Parathyroid adenoma (tissue), 2 donors: ENCODE measurements at regions not wholly inside any gene's neighbourhood (a gene's known extent, or its start where the extent isn't known, plus 50 kb on each side); places are given as distances from the start of the nearest gene placed in this dataset.

ENCODE experiments used
- H2AFZ ChIP-seq: fragments of 300-600 bp; sonication (generic); one replicate; pipeline ENCODE4 v1.7.0; 2017; ENCODE audit warnings: antibody characterized with exemption, mild to moderate bottlenecking
- H3K27ac ChIP-seq: fragments of 300-600 bp; sonication (generic); one replicate; pipeline ENCODE4 v1.7.0; 2017
- H3K27me3 ChIP-seq: fragments of 300-600 bp; sonication (generic); one replicate; pipeline ENCODE4 v1.7.0; 2017; ENCODE audit warnings: low read length; ENCODE audit not compliant: control insufficient read depth, insufficient read depth
- H3K36me3 ChIP-seq: fragments of 300-600 bp; sonication (generic); one replicate; pipeline ENCODE4 v1.7.0; 2017; ENCODE audit warnings: low read length; ENCODE audit not compliant: control insufficient read depth, insufficient read depth
- H3K4me1 ChIP-seq: fragments of 300-600 bp; sonication (generic); one replicate; pipeline ENCODE4 v1.7.0; 2017; ENCODE audit warnings: control low read depth
- H3K4me2 ChIP-seq: fragments of 300-600 bp; sonication (generic); one replicate; pipeline ENCODE4 v1.7.0; 2017; ENCODE audit warnings: low read length
- H3K4me3 ChIP-seq: fragments of 300-600 bp; sonication (generic); one replicate; pipeline ENCODE4 v1.7.0; 2017; ENCODE audit warnings: low read depth, low read length
- H3K79me2 ChIP-seq: fragments of 300-600 bp; sonication (generic); one replicate; pipeline ENCODE4 v1.7.0; 2017; ENCODE audit warnings: control low read depth
- H3K9ac ChIP-seq: fragments of 300-600 bp; sonication (generic); one replicate; pipeline ENCODE4 v1.7.0; 2017; ENCODE audit warnings: mild to moderate bottlenecking
- H3K9me3 ChIP-seq: fragments of 300-600 bp; sonication (generic); one replicate; pipeline ENCODE4 v1.7.0; 2017; ENCODE audit warnings: low read length; ENCODE audit not compliant: control insufficient read depth
- TF ChIP-seq, protein P1 (sequence below): fragments of 300-600 bp; sonication (generic); IDR thresholded peaks from one replicate; pipeline ENCODE4 v1.7.0; 2017; ENCODE audit warnings: antibody characterized with exemption, mild to moderate bottlenecking
- donor health status: primary hyperparathyroidism.

GRCh38 chr16:6038941-6039645 lies 941.5 kb upstream of the EEF2KMT start:
- Histone ChIP-seq H3K9ac (no peak overlapping the region), H3K36me3 (no peaks in the 10 kb centered on the region), H2AFZ (no peak overlapping the region), H3K4me3 (no peak overlapping the region), H3K27ac (no peak overlapping the region), H3K9me3 (peaks cover 4% of the 10 kb centered on the region), H3K4me2 (no peak overlapping the region), H3K27me3 (no peaks in the 10 kb centered on the region), H3K4me1 (no peaks in the 10 kb centered on the region), H3K79me2 (no peaks in the 10 kb centered on the region)
- TF ChIP-seq, protein P1, sequence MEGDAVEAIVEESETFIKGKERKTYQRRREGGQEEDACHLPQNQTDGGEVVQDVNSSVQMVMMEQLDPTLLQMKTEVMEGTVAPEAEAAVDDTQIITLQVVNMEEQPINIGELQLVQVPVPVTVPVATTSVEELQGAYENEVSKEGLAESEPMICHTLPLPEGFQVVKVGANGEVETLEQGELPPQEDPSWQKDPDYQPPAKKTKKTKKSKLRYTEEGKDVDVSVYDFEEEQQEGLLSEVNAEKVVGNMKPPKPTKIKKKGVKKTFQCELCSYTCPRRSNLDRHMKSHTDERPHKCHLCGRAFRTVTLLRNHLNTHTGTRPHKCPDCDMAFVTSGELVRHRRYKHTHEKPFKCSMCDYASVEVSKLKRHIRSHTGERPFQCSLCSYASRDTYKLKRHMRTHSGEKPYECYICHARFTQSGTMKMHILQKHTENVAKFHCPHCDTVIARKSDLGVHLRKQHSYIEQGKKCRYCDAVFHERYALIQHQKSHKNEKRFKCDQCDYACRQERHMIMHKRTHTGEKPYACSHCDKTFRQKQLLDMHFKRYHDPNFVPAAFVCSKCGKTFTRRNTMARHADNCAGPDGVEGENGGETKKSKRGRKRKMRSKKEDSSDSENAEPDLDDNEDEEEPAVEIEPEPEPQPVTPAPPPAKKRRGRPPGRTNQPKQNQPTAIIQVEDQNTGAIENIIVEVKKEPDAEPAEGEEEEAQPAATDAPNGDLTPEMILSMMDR: no peak

- Histone ChIP-seq H3K27me3 (no peaks in the 10 kb centered on the region), H2AFZ (no peak overlapping the region), H3K36me3 (no peaks in the 10 kb centered on the region), H3K4me2 (no peak overlapping the region), H3K4me3 (no peak overlapping the region), H3K4me1 (no peaks in the 10 kb centered on the region), H3K9me3 (no peaks in the 10 kb centered on the region), H3K27ac (no peak overlapping the region), H3K9ac (no peak overlapping the region), H3K79me2 (no peaks in the 10 kb centered on the region)
- TF ChIP-seq, protein P1: no peak
Measured at GRCh38 chr16:6035161-6035560, 937.6 kb upstream of the EEF2KMT start.

DNA sequence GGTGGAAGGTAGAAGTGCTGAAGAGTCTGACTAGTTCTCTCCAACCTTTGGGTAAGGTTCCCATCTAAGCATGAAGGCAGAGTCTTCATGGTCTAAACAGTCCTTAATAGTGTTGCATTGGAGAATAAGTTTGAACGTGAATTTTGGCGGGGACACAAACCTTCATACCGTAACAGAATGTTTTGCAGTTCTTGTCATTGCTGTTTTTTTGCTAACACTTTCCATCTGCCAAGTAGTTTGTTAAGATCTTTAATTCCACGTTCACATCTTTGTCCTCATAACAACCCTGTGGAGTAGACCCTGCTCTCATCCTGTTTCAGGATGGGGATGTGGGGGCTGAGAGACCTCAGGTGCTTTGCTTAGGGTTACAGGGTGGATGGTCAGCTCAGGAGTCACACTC lies 936.9 kb upstream of the EEF2KMT start:
- Histone ChIP-seq H2AFZ (no peak overlapping the region), H3K9me3 (no peaks in the 10 kb centered on the region), H3K27me3 (no peaks in the 10 kb centered on the region), H3K36me3 (no peaks in the 10 kb centered on the region), H3K4me1 (no peaks in the 10 kb centered on the region), H3K4me2 (no peak overlapping the region), H3K79me2 (no peaks in the 10 kb centered on the region), H3K4me3 (no peak overlapping the region), H3K9ac (no peak overlapping the region), H3K27ac (no peak overlapping the region)
- TF ChIP-seq, protein P1: no peak

- Histone ChIP-seq H3K79me2 (no peaks in the 10 kb centered on the region), H3K9me3 (no peaks in the 10 kb centered on the region), H3K4me1 (no peaks in the 10 kb centered on the region), H3K9ac (no peak overlapping the region), H3K4me2 (no peak overlapping the region), H3K27ac (no peak overlapping the region), H3K4me3 (no peak overlapping the region), H2AFZ (no peak overlapping the region), H3K27me3 (no peaks in the 10 kb centered on the region), H3K36me3 (no peaks in the 10 kb centered on the region)
- TF ChIP-seq, protein P1: peak; percentile 16
Measured at GRCh38 chr16:6032438-6032837, 934.8 kb upstream of the EEF2KMT start.

DNA sequence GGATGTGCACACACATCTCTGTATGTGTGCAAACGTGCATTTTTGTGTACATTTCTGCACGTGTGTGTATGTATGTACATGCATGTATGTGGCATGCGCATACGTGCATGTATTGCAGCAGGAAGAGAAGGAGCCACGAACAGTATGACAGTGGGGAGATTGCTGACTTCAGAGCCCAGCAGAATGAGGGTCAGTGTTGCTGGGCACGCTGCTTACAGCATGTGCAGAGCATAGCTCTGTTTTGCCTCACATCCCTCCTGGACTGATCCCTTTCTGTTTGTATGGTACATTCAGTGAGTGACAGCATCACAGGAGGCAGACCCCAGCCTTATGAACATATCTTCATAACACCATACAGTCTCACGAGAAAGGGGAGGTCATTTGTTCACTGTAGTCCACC lies 934.0 kb upstream of the EEF2KMT start:
- Histone ChIP-seq H2AFZ (no peak overlapping the region), H3K27ac (no peak overlapping the region), H3K36me3 (no peaks in the 10 kb centered on the region), H3K4me3 (no peak overlapping the region), H3K79me2 (no peaks in the 10 kb centered on the region), H3K4me2 (no peak overlapping the region), H3K9ac (no peak overlapping the region), H3K27me3 (no peaks in the 10 kb centered on the region), H3K4me1 (no peaks in the 10 kb centered on the region), H3K9me3 (no peaks in the 10 kb centered on the region)
- TF ChIP-seq, protein P1: no peak
